Esophagus muscularis mucosa (tissue), 4 donors: ENCODE measurements at regions not wholly inside any gene's neighbourhood (a gene's known extent, or its start where the extent isn't known, plus 50 kb on each side); places are given as distances from the start of the nearest gene placed in this dataset.

Source experiments
- CTCF ChIP-seq, 3 experiments: fragments of 200-600 bp in 2 of 3; fragments of 450-650 bp in 1 of 3; sonication (generic) in 2 of 3; IDR thresholded peaks; one replicate each; pipeline ENCODE4 v1.5.1; 2017 to 2019; ENCODE audit warnings: antibody characterized with exemption in 3 of 3, mild to moderate bottlenecking in 2 of 3, moderate library complexity in 1 of 3
- EP300 ChIP-seq: sonication (generic); formaldehyde crosslinking; IDR thresholded peaks from one replicate; pipeline ENCODE4 v1.6.1; 2017; ENCODE audit warnings: antibody characterized with exemption
- POLR2A ChIP-seq: fragments of 450-650 bp; IDR thresholded peaks from one replicate; pipeline ENCODE4 v1.6.1; 2017; ENCODE audit warnings: antibody characterized with exemption, moderate library complexity, mild to moderate bottlenecking, low read depth

DNA sequence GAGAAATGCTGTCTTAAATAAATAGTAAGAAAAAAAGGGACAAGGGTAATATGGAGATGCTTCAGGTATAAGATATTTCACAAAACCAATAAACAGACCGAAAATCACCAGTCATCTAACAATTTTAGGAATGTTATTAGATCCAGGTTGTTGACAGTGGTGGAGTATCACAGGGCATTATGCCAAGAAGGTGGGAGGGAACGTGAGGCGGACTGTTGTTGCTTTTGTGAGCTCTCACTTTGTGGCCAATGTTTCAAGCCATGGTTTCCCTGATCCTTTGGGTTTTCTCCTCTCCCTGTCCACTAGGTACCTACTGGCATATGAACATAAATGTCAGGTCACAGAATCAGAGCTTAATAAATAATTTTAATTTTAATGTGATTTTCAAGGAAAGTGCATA lies 790.3 kb upstream of the SLITRK1 start:
- TF ChIP-seq CTCF (IDR thresholded peaks at IDR 0.05): no peak
- no peak for TF ChIP-seq EP300
- TF ChIP-seq POLR2A: no peak
